GM23248 (cell line): ENCODE measurements at regions not wholly inside any gene's neighbourhood (a gene's known extent, or its start where the extent isn't known, plus 50 kb on each side); places are given as distances from the start of the nearest gene placed in this dataset.

Experiments used
- EZH2 ChIP-seq: fragments of 200-600 bp; sonication (generic); IDR thresholded peaks from 2 replicates; pipeline ENCODE4 v1.6.1; 2018; ENCODE audit warnings: antibody characterized with exemption, mild to moderate bottlenecking; ENCODE audit not compliant: insufficient read depth, poor library complexity, severe bottlenecking
- EZH2phosphoT487 ChIP-seq: fragments of 200-600 bp; sonication (generic); IDR thresholded peaks from 2 replicates; pipeline ENCODE4 v1.6.1; 2018; ENCODE audit warnings: antibody characterized with exemption, moderate library complexity, mild to moderate bottlenecking, low read depth; ENCODE audit not compliant: insufficient read depth

DNA sequence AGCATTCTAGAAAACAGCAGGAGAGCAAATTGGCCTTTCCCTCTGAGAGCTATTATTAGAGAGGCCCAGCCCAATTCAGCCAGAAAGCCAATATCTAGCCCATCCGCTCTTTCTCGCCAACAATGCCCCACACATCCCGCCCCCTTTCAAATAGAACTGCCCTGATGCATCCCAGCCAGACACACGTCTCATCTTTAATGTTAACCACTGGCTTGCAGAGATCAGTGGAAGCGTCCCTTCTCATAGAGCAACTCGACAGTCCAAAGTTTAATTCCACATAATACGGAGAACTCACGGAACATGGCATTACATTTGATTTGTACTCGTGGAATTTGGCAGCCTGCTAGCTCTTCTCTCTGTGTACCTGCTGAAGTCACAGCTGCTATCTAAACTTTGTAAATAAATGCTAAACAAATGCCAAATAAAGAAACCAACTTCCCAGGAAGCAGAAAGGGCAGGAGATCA is 304.4 kb downstream of the DHX15 start:
- no peak for TF ChIP-seq EZH2
- no peak for TF ChIP-seq EZH2phosphoT487
